AML-193 (cell line): ENCODE measurements at regions not wholly inside any gene's neighbourhood (a gene's known extent, or its start where the extent isn't known, plus 50 kb on each side); places are given as distances from the start of the nearest gene placed in this dataset.
"Not testable (repeated sequence)": the region's sequence is repeated elsewhere in the genome, so short reads cannot be mapped to it uniquely, and the experiment has no call there.

Experiments
- DNase-seq, 2 experiments: peaks; one replicate each; lab custom pipeline; 2025; lab: John Stamatoyannopoulos, UW

DNA sequence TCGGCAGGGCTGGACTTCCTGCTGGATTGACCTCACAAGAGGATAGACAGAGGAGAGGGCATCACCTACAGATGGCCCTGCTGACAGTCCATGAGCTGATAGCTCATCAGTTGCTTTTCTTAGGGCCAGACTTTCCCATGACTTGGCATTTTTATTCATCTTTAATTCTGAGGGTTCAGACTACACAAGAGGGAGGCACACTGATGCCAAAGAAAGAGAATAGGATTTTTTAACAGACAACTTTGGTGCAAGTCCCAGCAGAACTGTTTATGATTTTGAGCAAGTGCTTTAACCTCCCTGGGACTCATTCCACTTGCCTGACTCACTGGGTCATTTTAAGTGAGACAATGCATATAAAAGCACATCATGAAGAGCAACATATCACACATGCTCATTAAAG, 299.2 kb downstream of the INSIG2 start:
- DNase-seq: no peak

GRCh38 chr2:118386641-118387302, 298.5 kb downstream of the INSIG2 start:
- DNase-seq: no peak

GRCh38 chr2:118380915-118381653, 292.8 kb downstream of the INSIG2 start:
- no peak for DNase-seq

GRCh38 chr2:118375907-118376485, 287.7 kb downstream of the INSIG2 start:
- DNase-seq: no peak

DNA sequence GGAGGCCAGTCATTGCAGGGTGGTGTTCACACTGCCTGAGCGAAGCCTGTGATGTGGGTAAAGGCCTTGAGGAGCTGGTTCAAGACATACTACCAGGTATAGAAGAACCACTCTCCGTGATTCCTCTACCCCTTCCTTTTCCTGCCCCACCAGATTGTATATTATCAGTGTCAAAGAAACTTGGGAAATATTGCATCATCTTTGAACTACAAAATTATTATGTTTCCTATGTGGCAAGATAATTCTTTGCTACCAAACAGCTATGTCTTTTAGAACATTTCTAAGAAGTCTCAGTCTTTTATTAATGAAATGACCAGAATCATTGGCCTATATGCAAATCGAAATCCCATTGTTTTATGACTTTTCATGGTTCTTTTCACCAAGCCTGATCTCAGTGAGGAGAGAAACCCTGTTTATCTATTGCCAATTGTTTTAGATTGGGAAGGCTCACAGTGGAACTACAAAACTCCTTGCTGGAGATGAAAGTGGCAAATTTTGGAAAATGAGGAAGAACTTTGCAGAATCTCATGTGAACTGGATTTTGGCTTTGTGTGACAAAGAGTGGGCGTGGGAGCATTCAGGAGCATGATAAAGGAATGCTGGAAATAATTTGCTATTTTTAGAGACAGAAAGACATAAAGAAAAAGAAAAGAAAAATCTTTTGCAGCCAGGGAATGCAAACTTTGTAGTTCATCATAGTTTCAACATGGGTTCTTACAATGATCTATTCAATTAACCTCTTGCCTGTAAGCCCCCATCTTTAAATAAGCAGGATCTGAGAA, 286.9 kb downstream of the INSIG2 start:
- DNase-seq: no peak

DNA sequence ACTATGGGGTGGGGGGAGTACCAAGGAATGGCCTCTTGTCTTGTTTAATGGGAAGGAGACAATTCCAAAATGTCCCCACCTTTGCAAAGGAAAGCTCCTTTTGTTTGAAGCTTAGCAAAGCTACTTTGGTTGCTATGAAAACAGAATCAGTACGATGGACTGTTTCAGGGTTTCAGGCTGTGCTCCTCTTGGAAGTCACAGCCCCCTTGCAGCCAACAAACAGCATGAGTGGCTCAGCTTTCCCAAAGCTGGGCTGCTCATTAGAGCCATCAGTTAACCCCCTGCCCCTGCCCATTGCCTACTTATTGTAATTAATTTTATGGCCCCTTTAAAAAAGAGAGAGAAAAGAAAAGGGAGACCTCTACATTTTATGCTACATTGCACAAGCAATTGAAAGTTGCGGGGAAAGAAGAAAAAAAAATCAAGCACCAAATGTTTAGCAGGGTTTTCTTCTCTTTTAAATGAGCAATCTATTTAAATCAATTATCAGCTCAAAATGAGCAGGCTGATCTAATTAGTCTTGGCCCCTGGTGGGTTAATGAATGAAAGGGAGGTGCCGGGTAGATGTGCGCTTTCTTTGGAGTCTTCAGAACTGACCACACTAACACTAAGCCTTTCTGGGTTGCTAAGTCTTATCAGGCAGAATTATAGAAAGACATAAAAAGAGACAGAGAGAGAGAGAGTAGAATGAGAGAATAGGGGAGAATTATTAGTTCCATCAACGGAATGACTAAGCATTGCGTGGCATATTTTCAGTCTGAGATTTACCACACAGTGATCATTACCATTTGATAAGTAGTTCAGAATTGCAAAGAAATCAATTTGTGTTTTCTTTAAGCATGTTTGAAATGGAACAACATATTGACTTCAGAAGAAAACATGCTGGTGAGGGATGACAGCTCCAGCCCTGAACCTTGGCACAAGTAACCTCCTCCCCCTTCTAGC, 284.9 kb downstream of the INSIG2 start:
- DNase-seq: no peak

DNA sequence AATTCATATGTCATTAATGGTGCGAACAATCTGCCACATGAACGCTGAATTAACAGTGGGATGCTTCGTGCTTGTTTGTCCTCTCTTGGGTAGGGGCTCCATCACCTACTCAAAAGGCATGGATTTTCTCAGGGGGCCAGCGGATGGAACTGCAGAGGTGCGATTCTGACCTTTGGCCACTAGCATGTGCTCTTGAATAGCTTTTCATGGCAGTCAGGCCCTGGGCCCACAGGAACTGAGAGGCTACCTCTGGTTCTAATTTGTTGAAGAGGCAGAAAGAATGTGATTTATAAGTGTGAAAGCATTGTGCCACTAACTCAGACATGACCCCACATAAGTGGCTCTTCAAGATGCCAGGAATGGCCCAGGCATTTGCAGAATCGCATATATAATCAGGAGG, 283.2 kb downstream of the INSIG2 start:
- DNase-seq: peak; percentile 24 to 43

- not testable (repeated sequence) for DNase-seq
These were observed 281.2 kb downstream of the INSIG2 start for GRCh38 chr2:118369521-118369920.

- DNase-seq: no peak
These were observed 275.3 kb downstream of the INSIG2 start for GRCh38 chr2:118363604-118364003.

DNA sequence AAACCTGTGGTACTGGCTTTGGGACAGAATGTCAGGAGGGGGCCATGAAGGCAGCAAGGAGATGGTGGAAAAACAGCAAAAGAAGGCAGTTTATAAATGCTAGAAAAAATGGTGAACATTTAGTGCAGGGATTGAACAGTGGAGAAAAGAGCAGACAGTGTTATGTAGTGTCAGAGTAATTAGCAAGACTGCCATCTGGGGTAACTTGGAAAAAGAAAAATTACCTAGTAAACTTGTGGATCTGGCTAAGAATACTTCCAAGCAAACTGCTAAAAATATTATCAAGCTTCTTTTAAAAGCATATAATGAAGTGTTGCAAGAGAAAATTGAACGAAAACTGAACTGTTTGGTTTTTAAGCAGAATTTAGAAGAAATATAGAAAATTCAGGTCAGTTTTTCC, 267.8 kb downstream of the INSIG2 start:
- no peak for DNase-seq

- DNase-seq: no peak
These were observed 263.5 kb downstream of the INSIG2 start for GRCh38 chr2:118351796-118352195.

- peak; percentile 48 to 61 for DNase-seq
These were observed 262.4 kb downstream of the INSIG2 start for GRCh38 chr2:118350621-118351020.

GRCh38 chr2:118349365-118349764, 261.1 kb downstream of the INSIG2 start:
- DNase-seq: no peak

DNA sequence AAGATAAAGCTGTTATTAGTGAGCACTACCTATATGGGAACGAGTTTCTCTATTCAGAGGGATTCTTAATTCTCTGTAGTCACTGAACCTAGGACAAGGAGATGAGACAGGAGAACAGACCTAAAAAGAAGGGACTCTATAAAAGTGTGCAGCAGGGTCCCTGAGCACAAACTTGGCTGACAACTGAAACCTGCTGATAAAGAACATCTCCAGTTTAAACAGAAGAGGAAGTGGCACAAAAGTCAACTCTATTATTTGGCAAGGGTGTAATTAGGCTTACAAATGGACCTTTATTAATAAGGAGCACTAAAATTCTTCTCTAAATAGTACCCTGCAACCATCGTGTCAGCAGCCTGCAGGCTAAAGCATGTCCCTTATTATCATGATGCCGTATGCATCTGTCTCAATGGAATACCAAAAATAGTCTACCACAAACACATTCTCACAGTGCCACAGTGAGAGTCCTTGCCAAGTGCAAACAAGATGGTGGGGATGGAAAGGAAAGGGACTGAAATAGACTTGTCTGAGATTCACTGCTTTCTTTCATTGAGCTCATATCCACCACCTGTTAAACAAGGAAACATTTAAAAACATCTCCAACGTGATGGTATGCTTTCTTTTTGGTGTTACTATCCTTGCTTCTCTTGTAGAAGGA, 260.2 kb downstream of the INSIG2 start:
- peak; percentile 7 to 9 for DNase-seq

- DNase-seq: no peak
These were observed 257.2 kb downstream of the INSIG2 start for GRCh38 chr2:118345465-118345864.

- no peak for DNase-seq
These were observed 251.8 kb downstream of the INSIG2 start for GRCh38 chr2:118340103-118340502.

DNA sequence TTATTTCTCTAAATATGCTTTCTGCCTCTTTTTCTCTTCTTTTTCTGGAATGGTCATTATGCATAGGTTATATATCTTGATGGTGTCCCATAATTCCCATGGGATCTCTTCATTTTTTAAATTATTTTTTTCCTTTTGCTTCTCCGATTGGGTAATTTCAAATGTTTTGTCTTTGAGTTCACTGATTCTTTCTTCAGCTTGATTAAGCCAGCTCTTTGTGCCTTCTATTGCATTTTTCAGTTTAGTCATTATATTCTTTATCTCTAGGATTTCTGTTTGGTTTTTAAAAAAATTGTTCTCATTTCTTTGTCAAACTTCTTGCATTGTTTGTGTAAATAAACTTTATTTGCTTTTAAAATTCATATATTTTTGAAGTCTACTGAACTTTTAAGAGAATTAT, 251.1 kb downstream of the INSIG2 start:
- DNase-seq: no peak

DNA sequence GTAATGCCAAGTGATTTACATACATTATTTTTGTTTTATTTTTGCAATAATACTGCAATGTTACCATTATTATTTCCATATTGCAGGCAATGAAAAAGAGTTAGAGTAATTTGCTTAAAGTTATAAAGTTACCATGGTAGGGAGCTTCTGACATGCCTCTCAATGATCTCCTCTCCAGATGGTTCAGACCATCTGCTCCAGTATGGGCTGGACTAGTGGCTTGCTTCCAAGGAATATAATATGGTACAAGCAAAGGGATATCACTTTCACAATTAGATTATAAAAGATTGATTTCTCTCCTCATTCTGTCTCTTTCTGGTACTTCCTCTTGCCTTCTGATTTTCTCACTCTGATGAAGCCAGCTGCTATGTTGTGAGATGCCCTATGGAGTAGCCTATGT, 245.4 kb downstream of the INSIG2 start:
- DNase-seq: no peak

- no peak for DNase-seq
These were observed 237.2 kb downstream of the INSIG2 start for GRCh38 chr2:118325321-118325955.

DNA sequence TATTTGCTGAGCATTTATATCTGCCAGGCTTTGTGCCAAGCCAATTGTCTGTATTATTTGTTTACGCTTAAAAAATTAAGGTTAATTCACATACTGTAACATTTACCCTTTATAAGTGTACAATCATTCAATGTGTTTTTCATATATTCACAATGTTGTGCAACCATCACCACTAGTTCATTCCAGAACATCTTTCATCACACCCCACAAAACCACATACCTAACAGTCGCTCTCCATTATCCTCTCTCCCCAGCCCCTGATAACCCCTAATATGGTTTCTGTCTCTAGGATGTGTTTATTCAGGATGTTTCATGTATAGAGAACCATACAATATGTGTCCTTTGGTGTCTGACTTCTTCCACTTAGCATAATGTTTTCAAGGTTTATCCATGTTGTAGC, 234.1 kb downstream of the INSIG2 start:
- peak; percentile 40 to 45 for DNase-seq
